ENCODE measurements at regions not wholly inside any gene's neighbourhood (a gene's known extent, or its start where the extent isn't known, plus 50 kb on each side); places are given as distances from the start of the nearest gene placed in this dataset.

- no peak for TF ChIP-seq EZH2 (IDR thresholded peaks at IDR 0.05; ENCODE audit: borderline replicate concordance)
- no peak for DNase-seq (ENCODE audit: low spot score)
- Histone ChIP-seq H3K27ac (no peak overlapping the region), H3K4me3 (no peak overlapping the region), H3K9me2 (replicated peaks; ENCODE audit: insufficient read depth) (no peaks in the 10 kb centered on the region), H3K4me1 (ENCODE audit: insufficient read depth) (no peaks in the 10 kb centered on the region), H3K79me2 (no peaks in the 10 kb centered on the region), H2AFZ (no peak overlapping the region), H3K9me3 (ENCODE audit: low read depth) (no peaks in the 10 kb centered on the region), H3K4me2 (no peak overlapping the region), H4K20me1 (ENCODE audit: insufficient read depth, poor library complexity, severe bottlenecking) (no peaks in the 10 kb centered on the region), H3K36me3 (replicated peaks; ENCODE audit: insufficient read depth, low read depth) (no peaks in the 10 kb centered on the region), H3K27me3 (no peaks in the 10 kb centered on the region)
- WGBS (ENCODE audit: low lambda C conversion rate, missing lambda C conversion rate) = 56% methylated on average over 2 of the region's 2 CpGs
These were observed 193.4 kb upstream of the GPR101 start for GRCh38 chrX:137227151-137227550.

- Histone ChIP-seq H3K9me3 (ENCODE audit: low read depth) (no peaks in the 10 kb centered on the region), H3K27me3 (no peaks in the 10 kb centered on the region), H3K27ac (no peak overlapping the region), H3K79me2 (no peaks in the 10 kb centered on the region), H3K4me2 (no peak overlapping the region), H4K20me1 (ENCODE audit: insufficient read depth, poor library complexity, severe bottlenecking) (no peaks in the 10 kb centered on the region), H3K9me2 (replicated peaks; ENCODE audit: insufficient read depth) (no peaks in the 10 kb centered on the region), H3K4me3 (no peak overlapping the region), H2AFZ (no peak overlapping the region), H3K36me3 (replicated peaks; ENCODE audit: insufficient read depth, low read depth) (no peaks in the 10 kb centered on the region), H3K4me1 (ENCODE audit: insufficient read depth) (no peaks in the 10 kb centered on the region)
- TF ChIP-seq EZH2 (IDR thresholded peaks at IDR 0.05; ENCODE audit: borderline replicate concordance) = no peak
- no peak for TF ChIP-seq CTCF (IDR thresholded peaks at IDR 0.05; ENCODE audit: poor library complexity)
- 82% methylated on average over 1 of the region's 1 CpG for WGBS (ENCODE audit: low lambda C conversion rate, missing lambda C conversion rate)
- DNase-seq (ENCODE audit: low spot score) = no peak
These were observed 181.7 kb upstream of the GPR101 start for GRCh38 chrX:137215467-137215866.

- 42% methylated on average over 4 of the region's 4 CpGs for WGBS (ENCODE audit: low lambda C conversion rate, missing lambda C conversion rate)
- Histone ChIP-seq H3K79me2 (no peaks in the 10 kb centered on the region), H3K27ac (no peak overlapping the region), H3K4me3 (no peak overlapping the region), H4K20me1 (ENCODE audit: insufficient read depth, poor library complexity, severe bottlenecking) (no peaks in the 10 kb centered on the region), H3K9me2 (replicated peaks; ENCODE audit: insufficient read depth) (no peaks in the 10 kb centered on the region), H2AFZ (no peak overlapping the region), H3K4me1 (ENCODE audit: insufficient read depth) (no peaks in the 10 kb centered on the region), H3K36me3 (replicated peaks; ENCODE audit: insufficient read depth, low read depth) (no peaks in the 10 kb centered on the region), H3K9me3 (ENCODE audit: low read depth) (no peaks in the 10 kb centered on the region), H3K27me3 (no peaks in the 10 kb centered on the region), H3K4me2 (no peak overlapping the region)
- no peak for DNase-seq (ENCODE audit: low spot score)
- TF ChIP-seq EZH2 (IDR thresholded peaks at IDR 0.05; ENCODE audit: borderline replicate concordance) = no peak
- TF ChIP-seq EZH2phosphoT487 (IDR thresholded peaks at IDR 0.05; ENCODE audit: low read depth, severe bottlenecking, unreplicated experiment) = no peak
- TF ChIP-seq CTCF (IDR thresholded peaks at IDR 0.05; ENCODE audit: poor library complexity) = no peak
These were observed 178.4 kb upstream of the GPR101 start for GRCh38 chrX:137212078-137212632.

- no peak overlapping the region for H3K4me3 ChIP-seq
These were observed 164.2 kb upstream of the GPR101 start for GRCh38 chrX:137198040-137198439.

More at GRCh38 chrX:137198040-137198439, 164.2 kb upstream of the GPR101 start:
- no peak overlapping the region for H3K27ac ChIP-seq
- TF ChIP-seq CTCF (IDR thresholded peaks at IDR 0.05; ENCODE audit: poor library complexity) (no peak), EZH2phosphoT487 (IDR thresholded peaks at IDR 0.05; ENCODE audit: low read depth, severe bottlenecking, unreplicated experiment) (no peak), EZH2 (IDR thresholded peaks at IDR 0.05; ENCODE audit: borderline replicate concordance) (no peak)
- no peak overlapping the region for H3K4me2 ChIP-seq
- H4K20me1 ChIP-seq (ENCODE audit: insufficient read depth, poor library complexity, severe bottlenecking) = no peaks in the 10 kb centered on the region
- no peak for DNase-seq (ENCODE audit: low spot score)
- no peaks in the 10 kb centered on the region for H3K4me1 ChIP-seq (ENCODE audit: insufficient read depth)
- H2AFZ ChIP-seq = no peak overlapping the region
- H3K79me2 ChIP-seq = no peaks in the 10 kb centered on the region
- no peaks in the 10 kb centered on the region for H3K9me3 ChIP-seq (ENCODE audit: low read depth)
- no peaks in the 10 kb centered on the region for H3K9me2 ChIP-seq (replicated peaks; ENCODE audit: insufficient read depth)
- no peaks in the 10 kb centered on the region for H3K27me3 ChIP-seq
- no peaks in the 10 kb centered on the region for H3K36me3 ChIP-seq (replicated peaks; ENCODE audit: insufficient read depth, low read depth)
- WGBS (ENCODE audit: low lambda C conversion rate, missing lambda C conversion rate) = 73% methylated on average over 4 of the region's 4 CpGs
